HUES48 (cell line): ENCODE measurements at regions not wholly inside any gene's neighbourhood (a gene's known extent, or its start where the extent isn't known, plus 50 kb on each side); places are given as distances from the start of the nearest gene placed in this dataset.

Experiments
- H3K27ac ChIP-seq: one replicate; pipeline ENCODE4 v1.7.0; 2013; ENCODE audit warnings: low read depth, low read length, inconsistent platforms
- H3K27me3 ChIP-seq: 2 replicates; pipeline ENCODE4 v1.6.1; 2013; ENCODE audit warnings: mild to moderate bottlenecking, low read length; ENCODE audit not compliant: control insufficient read depth, insufficient read depth
- H3K36me3 ChIP-seq: 2 replicates; pipeline ENCODE4 v1.6.1; 2013; ENCODE audit warnings: low read length; ENCODE audit not compliant: control insufficient read depth, insufficient read depth
- H3K4me1 ChIP-seq: 2 replicates; pipeline ENCODE4 v1.6.1; 2013; ENCODE audit warnings: mild to moderate bottlenecking, low read length; ENCODE audit not compliant: control insufficient read depth, insufficient read depth
- H3K4me3 ChIP-seq: 2 replicates; pipeline ENCODE4 v1.5.1; 2013; ENCODE audit warnings: mild to moderate bottlenecking, low read depth, low read length
- H3K9ac ChIP-seq: 2 replicates; pipeline ENCODE4 v1.6.1; 2013; ENCODE audit warnings: mild to moderate bottlenecking, low read depth, low read length, moderate library complexity
- H3K9me3 ChIP-seq: 2 replicates; pipeline ENCODE4 v1.6.1; 2013; ENCODE audit warnings: low read length; ENCODE audit not compliant: control insufficient read depth, insufficient read depth

DNA sequence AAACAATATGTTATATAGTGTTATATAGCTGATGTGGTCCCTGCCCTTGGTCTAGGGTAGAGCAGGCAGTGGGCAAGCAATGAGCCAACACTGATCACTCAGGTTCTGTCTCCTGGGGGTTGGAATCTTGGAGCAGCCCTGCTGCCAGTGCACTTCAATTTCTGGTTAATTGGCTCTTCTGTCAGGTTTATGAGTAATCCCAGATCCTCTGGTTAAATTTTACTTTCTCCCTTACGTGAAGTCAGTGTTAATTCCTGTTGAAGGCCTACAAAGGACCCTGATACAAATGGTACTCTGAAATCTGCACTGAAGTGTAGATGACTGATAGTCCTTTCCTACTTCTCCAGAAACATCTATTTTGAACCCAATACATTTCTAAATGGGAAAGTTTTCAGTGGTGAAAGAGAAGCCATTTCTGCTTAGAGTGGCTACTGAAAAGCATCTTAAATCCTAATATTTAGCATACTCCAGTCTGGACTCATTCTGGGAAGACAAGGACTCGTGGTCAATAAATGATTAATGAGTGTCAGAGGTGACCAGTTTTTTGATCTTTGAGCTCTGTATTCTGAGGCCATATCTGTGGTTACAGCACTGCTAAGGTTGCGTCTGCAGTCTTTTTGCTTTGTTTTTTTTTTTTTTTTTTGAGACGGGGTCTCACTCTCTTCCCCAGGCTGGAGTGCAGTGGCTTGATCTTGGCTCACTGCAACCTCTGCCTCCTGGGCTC, 442.4 kb downstream of the KIF4B start:
- no peaks in the 10 kb centered on the region for H3K4me1 ChIP-seq
- H3K9me3 ChIP-seq, result no peaks in the 10 kb centered on the region
- H3K27me3 ChIP-seq, result no peaks in the 10 kb centered on the region

DNA sequence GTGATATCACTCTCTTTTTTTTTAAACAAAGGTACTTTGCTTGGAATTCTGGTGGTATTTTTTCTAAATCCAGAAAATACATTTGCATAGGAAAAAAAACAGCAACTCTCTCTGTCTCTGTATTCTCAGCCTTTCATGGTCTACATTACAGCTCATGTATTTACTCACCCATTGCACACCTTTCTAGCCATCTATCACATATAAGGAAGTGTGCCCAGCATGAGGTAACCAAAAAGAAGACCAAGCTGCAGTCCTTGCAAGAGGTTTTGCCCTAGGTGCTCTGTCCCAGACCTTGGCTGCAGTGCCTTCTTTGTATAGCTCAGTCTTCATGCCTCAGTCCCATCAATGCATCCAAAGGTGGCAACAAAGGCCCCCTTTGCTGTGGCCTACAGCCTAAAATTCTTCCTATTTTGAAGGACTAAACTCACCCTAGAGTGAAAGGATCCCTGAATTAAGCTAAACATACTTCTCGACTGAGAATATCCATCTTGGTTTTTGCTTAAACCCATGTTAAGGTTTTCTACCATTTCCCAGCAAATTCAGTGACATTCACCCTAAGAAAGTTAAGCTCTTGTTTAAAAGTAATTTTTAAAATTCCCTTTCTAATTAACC, 446.4 kb downstream of the KIF4B start:
- Histone ChIP-seq H3K27me3 (no peaks in the 10 kb centered on the region), H3K27ac (peak overlapping the region; percentile 57), H3K4me1 (no peaks in the 10 kb centered on the region), H3K9me3 (no peaks in the 10 kb centered on the region), H3K36me3 (no peaks in the 10 kb centered on the region), H3K9ac (no peak overlapping the region), H3K4me3 (no peak overlapping the region)

More for the DNA sequence above, 442.4 kb downstream of the KIF4B start:
- H3K9ac ChIP-seq, result no peak overlapping the region
- H3K4me3 ChIP-seq, result no peak overlapping the region
- no peak overlapping the region for H3K27ac ChIP-seq
- H3K36me3 ChIP-seq, result no peaks in the 10 kb centered on the region

GRCh38 chr5:155460501-155460931, 447.0 kb downstream of the KIF4B start:
- Histone ChIP-seq H3K27me3 (no peaks in the 10 kb centered on the region), H3K4me3 (no peak overlapping the region), H3K27ac (no peak overlapping the region), H3K36me3 (no peaks in the 10 kb centered on the region), H3K9ac (no peak overlapping the region), H3K9me3 (no peaks in the 10 kb centered on the region), H3K4me1 (no peaks in the 10 kb centered on the region)

DNA sequence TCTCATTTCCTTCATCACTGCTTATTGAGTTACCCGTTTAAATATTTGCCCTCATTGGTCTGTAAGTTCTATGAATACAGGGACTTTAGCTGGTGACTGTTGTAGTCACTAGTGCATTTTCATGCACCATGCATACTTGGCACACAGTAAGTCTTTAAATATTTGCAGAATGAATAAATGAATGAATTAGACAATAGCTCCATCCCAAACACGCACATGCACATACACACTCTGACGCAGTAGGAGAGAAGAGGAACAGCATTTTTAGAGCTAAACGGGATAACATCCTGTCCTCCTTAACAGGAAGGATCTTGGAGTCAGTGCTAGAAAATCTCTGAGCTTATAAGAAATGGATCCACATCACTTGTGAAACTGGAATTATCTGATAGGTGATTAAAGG, 447.7 kb downstream of the KIF4B start:
- no peak overlapping the region for H3K4me3 ChIP-seq
- H3K36me3 ChIP-seq, result no peaks in the 10 kb centered on the region
- H3K4me1 ChIP-seq, result no peaks in the 10 kb centered on the region
- no peaks in the 10 kb centered on the region for H3K9me3 ChIP-seq
- H3K9ac ChIP-seq, result no peak overlapping the region
- H3K27ac ChIP-seq, result no peak overlapping the region
- no peaks in the 10 kb centered on the region for H3K27me3 ChIP-seq

DNA sequence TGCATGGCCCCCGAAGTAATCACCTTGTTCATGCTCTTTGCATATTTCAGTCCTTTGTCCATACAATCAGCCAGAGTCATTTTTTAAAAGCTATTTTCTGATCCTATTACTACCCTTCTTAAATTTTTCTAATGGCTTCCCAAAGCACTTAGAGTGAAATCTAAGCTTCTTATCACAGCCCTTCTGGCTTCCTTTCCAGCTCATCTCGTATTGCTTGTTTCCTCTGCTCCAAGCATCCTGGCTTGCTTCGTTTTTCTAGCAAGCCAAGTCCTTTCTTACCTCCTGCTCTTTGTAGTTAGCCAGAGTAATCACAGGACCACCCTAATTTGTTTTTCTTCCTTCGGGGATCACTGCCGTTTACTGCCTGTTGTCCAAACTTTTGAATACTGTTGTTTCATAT, 453.3 kb downstream of the KIF4B start:
- no peak overlapping the region for H3K27ac ChIP-seq
- H3K36me3 ChIP-seq, result no peaks in the 10 kb centered on the region
- H3K27me3 ChIP-seq, result no peaks in the 10 kb centered on the region
- no peaks in the 10 kb centered on the region for H3K4me1 ChIP-seq
- H3K4me3 ChIP-seq, result no peak overlapping the region
- H3K9me3 ChIP-seq, result no peaks in the 10 kb centered on the region
- no peak overlapping the region for H3K9ac ChIP-seq

- H3K27me3 ChIP-seq, result no peaks in the 10 kb centered on the region
- peaks cover 9% of the 10 kb centered on the region for H3K4me1 ChIP-seq
- H3K4me3 ChIP-seq, result no peak overlapping the region
- H3K36me3 ChIP-seq, result no peaks in the 10 kb centered on the region
- no peak overlapping the region for H3K27ac ChIP-seq
- no peak overlapping the region for H3K9ac ChIP-seq
- no peaks in the 10 kb centered on the region for H3K9me3 ChIP-seq
Measured at GRCh38 chr5:155471027-155471426, 457.5 kb downstream of the KIF4B start.

- no peaks in the 10 kb centered on the region for H3K27me3 ChIP-seq
- H3K27ac ChIP-seq, result no peak overlapping the region
Measured at GRCh38 chr5:155472780-155473179, 459.2 kb downstream of the KIF4B start.

GRCh38 chr5:155475318-155475717, 461.8 kb downstream of the KIF4B start:
- Histone ChIP-seq H3K4me3 (no peak overlapping the region), H3K27ac (no peak overlapping the region), H3K27me3 (no peaks in the 10 kb centered on the region), H3K9ac (no peak overlapping the region), H3K36me3 (no peaks in the 10 kb centered on the region), H3K9me3 (no peaks in the 10 kb centered on the region), H3K4me1 (peaks cover 9% of the 10 kb centered on the region)

More at GRCh38 chr5:155472780-155473179, 459.2 kb downstream of the KIF4B start:
- H3K4me1 ChIP-seq, result peaks cover 9% of the 10 kb centered on the region
- no peak overlapping the region for H3K4me3 ChIP-seq
- H3K36me3 ChIP-seq, result no peaks in the 10 kb centered on the region
- no peaks in the 10 kb centered on the region for H3K9me3 ChIP-seq
- H3K9ac ChIP-seq, result no peak overlapping the region

DNA sequence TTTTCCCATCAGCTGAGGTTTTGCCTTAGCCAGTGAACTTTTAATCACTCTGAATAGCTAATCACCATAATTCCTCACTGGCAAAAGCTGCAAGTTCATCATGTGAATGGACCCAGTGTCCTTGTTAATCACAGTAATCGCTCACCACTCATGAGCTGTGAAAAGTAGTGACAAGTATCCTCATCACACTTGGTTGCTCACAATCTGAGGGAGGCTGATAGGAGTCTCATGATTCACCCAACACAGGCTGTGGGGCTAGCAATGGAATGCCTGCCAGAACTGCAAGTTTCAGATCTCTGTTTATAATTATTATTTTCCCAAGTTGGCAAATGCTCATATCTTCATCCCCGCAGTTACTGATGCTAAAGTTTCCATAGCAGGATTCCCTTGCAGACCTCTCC, 467.2 kb downstream of the KIF4B start:
- Histone ChIP-seq H3K36me3 (no peaks in the 10 kb centered on the region), H3K27me3 (no peaks in the 10 kb centered on the region), H3K4me3 (no peak overlapping the region), H3K9ac (no peak overlapping the region), H3K27ac (no peak overlapping the region), H3K4me1 (peaks cover 4% of the 10 kb centered on the region; the same call in 1 of the 2 replicates), H3K9me3 (no peaks in the 10 kb centered on the region)

DNA sequence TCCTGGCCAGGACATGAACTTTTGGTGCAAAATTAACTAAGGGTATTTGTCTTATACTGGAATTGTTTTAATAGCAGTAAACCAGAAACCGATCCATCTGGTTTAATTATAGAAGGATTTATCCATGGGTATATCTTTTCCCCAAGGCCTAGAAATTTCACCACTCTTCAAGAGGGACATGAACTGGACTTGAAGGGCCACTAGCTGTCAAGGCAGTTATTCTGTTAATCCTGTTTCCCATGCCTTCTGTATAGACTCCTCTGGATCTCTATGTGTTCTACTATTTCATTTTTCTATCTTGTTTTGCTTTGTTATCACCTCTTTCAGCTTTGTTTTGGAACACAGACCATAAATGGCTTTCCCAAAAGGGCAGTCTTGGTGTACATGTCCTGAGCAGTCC, 467.6 kb downstream of the KIF4B start:
- H3K27ac ChIP-seq, result no peak overlapping the region

GRCh38 chr5:155482428-155482827, 468.9 kb downstream of the KIF4B start:
- H3K4me3 ChIP-seq, result no peak overlapping the region
- H3K27ac ChIP-seq, result no peak overlapping the region
- H3K36me3 ChIP-seq, result no peaks in the 10 kb centered on the region
- H3K9ac ChIP-seq, result no peak overlapping the region
- no peaks in the 10 kb centered on the region for H3K27me3 ChIP-seq
- H3K9me3 ChIP-seq, result no peaks in the 10 kb centered on the region
- H3K4me1 ChIP-seq, result 0 out of 2 replicates have a peak, but pooled peaks cover 3% of the 10 kb centered on the region

More for the DNA sequence above, 467.6 kb downstream of the KIF4B start:
- Histone ChIP-seq H3K4me3 (no peak overlapping the region), H3K4me1 (0 out of 2 replicates have a peak, but pooled peaks cover 3% of the 10 kb centered on the region), H3K36me3 (no peaks in the 10 kb centered on the region), H3K9ac (no peak overlapping the region), H3K27me3 (no peaks in the 10 kb centered on the region), H3K9me3 (no peaks in the 10 kb centered on the region)
